Endothelial cell (in vitro differentiated cells): ENCODE measurements at regions not wholly inside any gene's neighbourhood (a gene's known extent, or its start where the extent isn't known, plus 50 kb on each side); places are given as distances from the start of the nearest gene placed in this dataset.

Experiments used
- DNase-seq: peaks from one replicate; pipeline ENCODE4 v3.0.0; 2021; ENCODE audit warnings: low spot score
- H3K27ac Mint-ChIP-seq: one replicate; pipeline ENCODE4 v1.8.0; 2021; ENCODE audit warnings: mixed read lengths, inconsistent platforms; ENCODE audit not compliant: unreplicated experiment
- H3K27me3 Mint-ChIP-seq: one replicate; pipeline ENCODE4 v1.8.0; 2021; ENCODE audit warnings: mild to moderate bottlenecking, moderate library complexity, mixed read lengths, inconsistent platforms; ENCODE audit not compliant: unreplicated experiment
- H3K36me3 Mint-ChIP-seq: one replicate; pipeline ENCODE4 v1.8.0; 2021; ENCODE audit warnings: mild to moderate bottlenecking, low read depth, mixed read lengths, inconsistent platforms; ENCODE audit not compliant: unreplicated experiment
- H3K4me1 Mint-ChIP-seq: one replicate; pipeline ENCODE4 v1.8.0; 2021; ENCODE audit warnings: mild to moderate bottlenecking, mixed read lengths, inconsistent platforms; ENCODE audit not compliant: unreplicated experiment
- H3K4me3 Mint-ChIP-seq: one replicate; pipeline ENCODE4 v1.8.0; 2021; ENCODE audit warnings: mild to moderate bottlenecking, mixed read lengths, inconsistent platforms; ENCODE audit not compliant: unreplicated experiment
- H3K9me3 Mint-ChIP-seq: one replicate; pipeline ENCODE4 v1.8.0; 2021; ENCODE audit warnings: mixed read lengths, inconsistent platforms; ENCODE audit not compliant: unreplicated experiment
- CTCF ChIP-seq: fragments of 200-600 bp; sonication (generic); IDR thresholded peaks from one replicate; pipeline ENCODE4 v1.5.0; 2021; ENCODE audit warnings: antibody characterized with exemption; ENCODE audit not compliant: unreplicated experiment

- H3K36me3 Mint-ChIP-seq: no peaks in the 10 kb centered on the region
- H3K9me3 Mint-ChIP-seq: peaks cover 8% of the 10 kb centered on the region
- H3K4me3 Mint-ChIP-seq: no peak overlapping the region
Observed at GRCh38 chr5:3534997-3535396, 60.6 kb upstream of the IRX1 start.

GRCh38 chr5:3531320-3531986, 64.2 kb upstream of the IRX1 start:
- H3K27me3 Mint-ChIP-seq: peaks cover 3% of the 10 kb centered on the region
- H3K4me3 Mint-ChIP-seq: no peak overlapping the region
- H3K9me3 Mint-ChIP-seq: peaks cover 8% of the 10 kb centered on the region
- no peaks in the 10 kb centered on the region for H3K36me3 Mint-ChIP-seq
- H3K27ac Mint-ChIP-seq: no peak overlapping the region
- no peaks in the 10 kb centered on the region for H3K4me1 Mint-ChIP-seq
- no peak for TF ChIP-seq CTCF
- DNase-seq: no peak

More at GRCh38 chr5:3534997-3535396, 60.6 kb upstream of the IRX1 start:
- no peak overlapping the region for H3K27ac Mint-ChIP-seq
- TF ChIP-seq CTCF: no peak
- H3K4me1 Mint-ChIP-seq: no peaks in the 10 kb centered on the region
- no peak for DNase-seq
- H3K27me3 Mint-ChIP-seq: peaks cover 2% of the 10 kb centered on the region

- H3K4me1 Mint-ChIP-seq: no peaks in the 10 kb centered on the region
- TF ChIP-seq CTCF: no peak
- H3K27me3 Mint-ChIP-seq: peaks cover 3% of the 10 kb centered on the region
- no peak overlapping the region for H3K27ac Mint-ChIP-seq
- H3K36me3 Mint-ChIP-seq: no peaks in the 10 kb centered on the region
- DNase-seq: no peak
- peaks cover 13% of the 10 kb centered on the region for H3K9me3 Mint-ChIP-seq
- H3K4me3 Mint-ChIP-seq: no peak overlapping the region
Observed at GRCh38 chr5:3530251-3530650, 65.4 kb upstream of the IRX1 start.

DNA sequence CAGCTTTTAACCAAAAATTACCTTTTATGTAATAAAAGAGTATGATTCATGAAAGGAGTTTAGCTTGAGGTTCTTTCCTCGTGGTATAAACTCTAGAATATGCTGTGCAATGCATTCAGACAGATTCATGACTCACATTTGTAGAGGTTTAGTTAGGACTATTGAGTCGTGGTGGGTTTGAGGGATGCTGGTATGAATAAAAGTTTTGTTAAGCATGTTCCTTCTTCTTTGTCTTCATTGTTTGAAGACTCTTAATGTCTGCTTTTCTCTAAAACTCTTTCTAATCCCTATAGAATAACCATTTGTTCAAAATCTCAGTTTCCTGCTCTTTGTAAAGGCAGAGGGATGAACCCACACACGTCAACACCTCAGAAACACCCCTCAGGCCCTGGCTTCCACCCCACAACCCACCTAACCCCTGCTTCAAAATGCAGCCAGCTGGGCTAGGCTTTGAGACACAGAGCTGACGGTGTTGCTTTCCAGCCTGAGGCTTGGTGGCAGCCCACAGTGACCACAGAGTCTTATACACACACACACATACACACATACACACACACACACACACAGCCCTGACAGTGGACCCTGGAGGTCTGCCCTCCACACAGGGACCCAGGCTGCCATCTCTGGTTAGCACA, 69.0 kb upstream of the IRX1 start:
- Mint-ChIP-seq H3K27me3 (peaks cover 5% of the 10 kb centered on the region), H3K4me3 (no peak overlapping the region), H3K9me3 (peaks cover 16% of the 10 kb centered on the region), H3K4me1 (no peaks in the 10 kb centered on the region), H3K36me3 (peaks cover 9% of the 10 kb centered on the region), H3K27ac (no peak overlapping the region)
- no peak for TF ChIP-seq CTCF
- no peak for DNase-seq

DNA sequence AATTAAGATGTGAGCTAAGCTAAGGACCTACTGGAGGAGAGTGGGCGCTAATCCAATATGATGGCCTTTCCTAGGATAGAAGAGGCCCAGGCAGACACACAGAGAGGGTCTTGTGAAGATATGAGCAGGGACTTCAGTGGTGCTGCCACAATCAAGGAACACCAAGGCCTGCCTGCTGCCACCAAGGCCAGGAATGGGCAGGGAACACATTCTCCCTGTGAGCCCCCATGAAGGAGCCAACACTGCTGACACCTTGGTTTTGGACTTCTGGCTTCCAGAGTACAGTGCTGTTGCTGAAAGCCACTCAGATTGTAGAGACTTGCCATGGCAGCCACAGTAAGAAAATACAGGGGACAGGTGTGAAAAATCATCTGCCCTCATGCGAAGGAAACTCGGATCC, 73.1 kb upstream of the IRX1 start:
- no peak for DNase-seq
- H3K36me3 Mint-ChIP-seq: peaks cover 9% of the 10 kb centered on the region
- H3K27me3 Mint-ChIP-seq: peaks cover 5% of the 10 kb centered on the region
- TF ChIP-seq CTCF: no peak
- H3K9me3 Mint-ChIP-seq: peaks cover 16% of the 10 kb centered on the region
- H3K27ac Mint-ChIP-seq: no peak overlapping the region
- H3K4me3 Mint-ChIP-seq: no peak overlapping the region
- H3K4me1 Mint-ChIP-seq: no peaks in the 10 kb centered on the region
